ENCODE measurements at regions not wholly inside any gene's neighbourhood (a gene's known extent, or its start where the extent isn't known, plus 50 kb on each side); places are given as distances from the start of the nearest gene placed in this dataset.

- no peak overlapping the region for H3K4me3 Mint-ChIP-seq
- Histone ChIP-seq H3K56ac (ENCODE audit: insufficient read length, low read depth, low read length) (no peak overlapping the region), H3K4ac (ENCODE audit: low read depth, low read length) (no peak overlapping the region), H3K14ac (ENCODE audit: insufficient read depth, low read length) (no peak overlapping the region), H3K27ac (ENCODE audit: insufficient read length, low read depth, low read length) (no peak overlapping the region), H4K20me1 (ENCODE audit: control insufficient read depth, insufficient read depth, insufficient read length) (no peaks in the 10 kb centered on the region), H2BK20ac (ENCODE audit: low read depth, low read length, poor library complexity, severe bottlenecking) (no peak overlapping the region), H3K79me1 (ENCODE audit: insufficient read depth, low read depth, low read length, poor library complexity, severe bottlenecking) (no peaks in the 10 kb centered on the region), H4K8ac (replicated peaks; ENCODE audit: insufficient read length, low read depth, low read length) (no peak overlapping the region), H4K91ac (ENCODE audit: insufficient read length, low read depth, low read length) (no peak overlapping the region), H3K9ac (ENCODE audit: extremely low read depth, insufficient read length, low read length) (no peak overlapping the region), H3T11ph (ENCODE audit: low read length) (no peak overlapping the region), H3K79me2 (ENCODE audit: insufficient read depth, low read length) (no peaks in the 10 kb centered on the region), H2BK5ac (ENCODE audit: insufficient read length, low read length) (no peak overlapping the region), H2BK120ac (ENCODE audit: low read depth, low read length, poor library complexity, severe bottlenecking) (no peak overlapping the region), H2BK15ac (ENCODE audit: low read depth, low read length) (no peak overlapping the region), H3K27me3 (ENCODE audit: insufficient read depth, low read length) (no peaks in the 10 kb centered on the region), H2BK12ac (ENCODE audit: insufficient read length, low read depth, low read length) (no peak overlapping the region), H2AK5ac (ENCODE audit: insufficient read length, low read length) (no peak overlapping the region), H2AFZ (ENCODE audit: low read length) (no peak overlapping the region), H3K23me2 (ENCODE audit: insufficient read length, low read depth, low read length, poor library complexity, severe bottlenecking) (no peaks in the 10 kb centered on the region), H3K4me2 (ENCODE audit: insufficient read depth, insufficient read length, low read length) (no peak overlapping the region), H3K4me1 (ENCODE audit: insufficient read depth, low read length) (no peaks in the 10 kb centered on the region), H4K5ac (ENCODE audit: insufficient read length, low read depth, low read length) (no peak overlapping the region), H3K23ac (ENCODE audit: insufficient read length, low read depth, low read length) (no peak overlapping the region), H3K18ac (ENCODE audit: insufficient read length, low read depth, low read length) (no peak overlapping the region), H3K9me3 (ENCODE audit: control insufficient read depth, low read depth, low read length) (no peaks in the 10 kb centered on the region)
- no peak for DNase-seq
- no peak overlapping the region for H3K27ac Mint-ChIP-seq
- H3K9me3 Mint-ChIP-seq: no peaks in the 10 kb centered on the region
- no peaks in the 10 kb centered on the region for H3K4me1 Mint-ChIP-seq
- no peaks in the 10 kb centered on the region; the same call in 1 of the 2 replicates for H3K27me3 Mint-ChIP-seq (ENCODE audit: low read depth)
- H3K36me3 Mint-ChIP-seq (ENCODE audit: insufficient read depth in 1 of 3, low read depth in 3 of 3): no peaks in the 10 kb centered on the region
- TF ChIP-seq CTCF (conservative IDR thresholded peaks at IDR 0.05): no peak
- WGBS (ENCODE audit: extremely low coverage, insufficient read length, low lambda C conversion rate): no CpG with 5 or more reads among the region's 7 CpGs
Measured at GRCh38 chr16:79863128-79864031, 262.8 kb upstream of the MAF start.

All from H9 (cell line).